ENCODE measurements at regions not wholly inside any gene's neighbourhood (a gene's known extent, or its start where the extent isn't known, plus 50 kb on each side); places are given as distances from the start of the nearest gene placed in this dataset.

GRCh38 chr4:59920416-59920815 lies 1279.7 kb upstream of the ADGRL3 start:
- Histone ChIP-seq H3K4me2 (ENCODE audit: insufficient read depth, low read length) (no peak overlapping the region), H2AFZ (ENCODE audit: low read length) (no peak overlapping the region), H3K4me3 (ENCODE audit: insufficient read depth, low read length) (no peak overlapping the region), H3K36me3 (ENCODE audit: insufficient read depth, low read length) (no peaks in the 10 kb centered on the region), H3K9me3 (ENCODE audit: low read depth, low read length) (peaks cover 3% of the 10 kb centered on the region), H3K27ac (ENCODE audit: low read depth, low read length) (no peak overlapping the region), H3K4me1 (ENCODE audit: insufficient read depth, low read length) (no peaks in the 10 kb centered on the region), H3K79me2 (ENCODE audit: insufficient read depth, low read length) (no peaks in the 10 kb centered on the region), H4K20me1 (ENCODE audit: insufficient read depth, low read length) (no peaks in the 10 kb centered on the region), H3K27me3 (ENCODE audit: insufficient read depth, low read length) (no peaks in the 10 kb centered on the region)
- TF ChIP-seq CTCF (IDR thresholded peaks at IDR 0.05; ENCODE audit: extremely low read depth, low read depth, low read length) = no peak
- no peak for DNase-seq (ENCODE audit: insufficient read length, low spot score, missing footprints)

DNA sequence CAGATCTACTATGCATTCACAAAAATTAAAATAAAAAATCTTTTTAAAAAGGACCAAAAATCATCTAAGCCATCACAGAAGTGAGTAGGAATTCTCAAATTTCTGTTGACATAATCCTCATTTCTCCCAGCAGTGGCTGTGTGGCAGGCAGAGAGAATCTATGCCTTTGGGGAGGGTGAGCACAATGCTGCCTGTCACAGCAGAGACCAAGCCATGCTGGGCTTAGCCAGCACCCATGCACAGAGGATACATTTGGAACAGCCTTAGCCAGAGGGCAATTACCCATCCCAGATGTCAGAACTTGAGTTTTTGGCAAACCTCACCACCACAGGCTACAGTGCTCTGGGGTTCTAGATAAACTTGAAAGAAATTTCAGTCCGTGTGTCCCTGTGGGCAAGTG lies 1274.8 kb upstream of the ADGRL3 start:
- Histone ChIP-seq H3K4me2 (ENCODE audit: insufficient read depth, low read length) (no peak overlapping the region), H3K4me1 (ENCODE audit: insufficient read depth, low read length) (no peaks in the 10 kb centered on the region)

DNA sequence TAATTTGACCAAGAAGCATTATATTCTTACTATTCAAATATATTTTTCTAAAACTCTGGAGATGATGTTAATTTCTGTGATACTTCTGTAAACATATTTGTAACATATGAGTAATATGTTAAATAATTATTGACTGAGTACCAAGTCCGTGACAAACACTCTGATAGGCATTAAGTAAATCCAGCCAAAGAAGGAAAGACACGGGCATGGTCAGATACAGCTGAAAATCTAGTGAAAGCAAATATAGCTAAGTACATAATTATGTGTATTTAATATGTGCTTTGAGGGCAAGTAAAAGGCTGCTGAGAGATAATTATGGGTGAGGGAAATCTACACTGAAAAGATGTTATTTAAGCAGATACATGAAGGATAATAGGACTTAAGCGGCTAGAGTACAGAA lies 1263.6 kb upstream of the ADGRL3 start:
- no peaks in the 10 kb centered on the region for H3K79me2 ChIP-seq (ENCODE audit: insufficient read depth, low read length)
- no peak for DNase-seq (ENCODE audit: insufficient read length, low spot score, missing footprints)
- H3K27me3 ChIP-seq (ENCODE audit: insufficient read depth, low read length) = no peaks in the 10 kb centered on the region
- no peak for TF ChIP-seq CTCF (IDR thresholded peaks at IDR 0.05; ENCODE audit: extremely low read depth, low read depth, low read length)
- no peaks in the 10 kb centered on the region for H3K9me3 ChIP-seq (ENCODE audit: low read depth, low read length)
- H3K4me3 ChIP-seq (ENCODE audit: insufficient read depth, low read length) = no peak overlapping the region
- H4K20me1 ChIP-seq (ENCODE audit: insufficient read depth, low read length) = no peaks in the 10 kb centered on the region
- no peak overlapping the region for H3K27ac ChIP-seq (ENCODE audit: low read depth, low read length)
- no peak overlapping the region for H3K4me2 ChIP-seq (ENCODE audit: insufficient read depth, low read length)
- H3K4me1 ChIP-seq (ENCODE audit: insufficient read depth, low read length) = no peaks in the 10 kb centered on the region
- H3K36me3 ChIP-seq (ENCODE audit: insufficient read depth, low read length) = no peaks in the 10 kb centered on the region
- H2AFZ ChIP-seq (ENCODE audit: low read length) = no peak overlapping the region

More for the DNA sequence above, 1274.8 kb upstream of the ADGRL3 start:
- no peaks in the 10 kb centered on the region for H3K36me3 ChIP-seq (ENCODE audit: insufficient read depth, low read length)
- no peak for TF ChIP-seq CTCF (IDR thresholded peaks at IDR 0.05; ENCODE audit: extremely low read depth, low read depth, low read length)
- no peaks in the 10 kb centered on the region for H3K79me2 ChIP-seq (ENCODE audit: insufficient read depth, low read length)
- H2AFZ ChIP-seq (ENCODE audit: low read length) = no peak overlapping the region
- H3K27ac ChIP-seq (ENCODE audit: low read depth, low read length) = no peak overlapping the region
- H3K4me3 ChIP-seq (ENCODE audit: insufficient read depth, low read length) = no peak overlapping the region
- no peaks in the 10 kb centered on the region for H4K20me1 ChIP-seq (ENCODE audit: insufficient read depth, low read length)
- no peak for DNase-seq (ENCODE audit: insufficient read length, low spot score, missing footprints)
- H3K27me3 ChIP-seq (ENCODE audit: insufficient read depth, low read length) = no peaks in the 10 kb centered on the region
- H3K9me3 ChIP-seq (ENCODE audit: low read depth, low read length) = peaks cover 3% of the 10 kb centered on the region

GRCh38 chr4:59938166-59938565 lies 1262.0 kb upstream of the ADGRL3 start:
- TF ChIP-seq CTCF (IDR thresholded peaks at IDR 0.05; ENCODE audit: extremely low read depth, low read depth, low read length) = no peak
- Histone ChIP-seq H3K4me1 (ENCODE audit: insufficient read depth, low read length) (no peaks in the 10 kb centered on the region), H4K20me1 (ENCODE audit: insufficient read depth, low read length) (no peaks in the 10 kb centered on the region), H2AFZ (ENCODE audit: low read length) (no peak overlapping the region), H3K36me3 (ENCODE audit: insufficient read depth, low read length) (no peaks in the 10 kb centered on the region), H3K79me2 (ENCODE audit: insufficient read depth, low read length) (no peaks in the 10 kb centered on the region), H3K9me3 (ENCODE audit: low read depth, low read length) (no peaks in the 10 kb centered on the region), H3K27me3 (ENCODE audit: insufficient read depth, low read length) (no peaks in the 10 kb centered on the region), H3K4me2 (ENCODE audit: insufficient read depth, low read length) (no peak overlapping the region), H3K27ac (ENCODE audit: low read depth, low read length) (no peak overlapping the region), H3K4me3 (ENCODE audit: insufficient read depth, low read length) (no peak overlapping the region)
- no peak for DNase-seq (ENCODE audit: insufficient read length, low spot score, missing footprints)

Measured in osteoblast (primary cell).